HepG2 (cell line): ENCODE measurements at regions not wholly inside any gene's neighbourhood (a gene's known extent, or its start where the extent isn't known, plus 50 kb on each side); places are given as distances from the start of the nearest gene placed in this dataset.

Experiments
- ATAC-seq: fragments of 200-7000 bp; cut with Tn5 transposase; 3 replicates; pipeline ENCODE4 v1.9.1; 2020; ENCODE audit warnings: mild to moderate bottlenecking, moderate library complexity
- BruUV-seq: library from RNA; stranded (reverse); fragments of 400-500 nt; replicated peaks from 2 replicates; lab custom pipeline; 2021; lab: Mats Ljungman, UMichigan
- CTCF ChIA-PET: fragments of 300-600 bp; formaldehyde crosslinking; extraction: SDS; loops from one replicate; lab custom pipeline; 2021; ENCODE audit warnings: low total read pairs, inconsistent platforms, low intra/inter-chr PET ratio; lab: Yijun Ruan, JAX
- POLR2A ChIA-PET: fragments of 350-600 bp; sonication (Branson Sonifier 250); formaldehyde crosslinking; loops from one replicate; lab custom pipeline; 2020; ENCODE audit warnings: antibody characterized with exemption, inconsistent platforms; lab: Yijun Ruan, JAX
- DNase-seq: peaks from one replicate; pipeline ENCODE4 v3.0.0-alpha.2; 2015; ENCODE audit warnings: low spot score
- FAIRE-seq: peaks from 3 replicates; lab custom pipeline; 2011; peaks lifted over from hg19 to GRCh38; lab: Jason Lieb, UNC
- H2AFZ ChIP-seq: one replicate; pipeline ENCODE4 v1.6.1; 2011; ENCODE audit warnings: low read length, inconsistent platforms
- H3K27ac ChIP-seq: fragments of 300-600 bp; 3 replicates; pipeline ENCODE4 v1.8.0; 2011; ENCODE audit warnings: mixed run types, mild to moderate bottlenecking, mixed read lengths, low read length, inconsistent platforms; ENCODE audit not compliant: insufficient read depth; ENCODE audit errors: extremely low read length
- H3K27me3 ChIP-seq, 2 experiments: fragments of 200-600 bp in 1 of 2; 2 replicates in 1 of 2; 3 replicates in 1 of 2; pipeline versions ENCODE4 v1.6.0 to v1.8.0; 2011; ENCODE audit warnings: low read length in 2 of 2, mild to moderate bottlenecking in 2 of 2, moderate library complexity in 2 of 2, inconsistent platforms in 1 of 2; ENCODE audit not compliant: insufficient read depth in 2 of 2, control insufficient read depth in 1 of 2
- H3K36me3 ChIP-seq, 2 experiments: fragments of 200-600 bp in 1 of 2; replicated peaks in 1 of 2; 2 replicates in 1 of 2; 3 replicates in 1 of 2; pipeline versions ENCODE4 v1.5.1 to v1.8.0; 2011; ENCODE audit warnings: low read length in 2 of 2, inconsistent platforms in 1 of 2; ENCODE audit not compliant: insufficient read depth in 2 of 2, control insufficient read depth in 1 of 2
- H3K4me1 ChIP-seq: 2 replicates; pipeline ENCODE4 v1.5.1; 2012; ENCODE audit warnings: low read length, inconsistent platforms; ENCODE audit not compliant: insufficient read depth
- H3K4me2 ChIP-seq: 2 replicates; pipeline ENCODE4 v1.6.0; 2011; ENCODE audit warnings: low read depth, low read length, inconsistent platforms
- H3K4me3 ChIP-seq, 3 experiments: fragments of 200-600 bp in 1 of 3; sonication (generic), shearing (Covaris generic) in 1 of 3; replicated peaks in 1 of 3; 2 replicates each; pipeline ENCODE4 v1.5.1; 2011 to 2016; ENCODE audit warnings: low read length in 3 of 3, inconsistent platforms in 2 of 3, low read depth in 2 of 3, mild to moderate bottlenecking in 2 of 3, control low read depth in 1 of 3, mixed read lengths in 1 of 3; ENCODE audit not compliant: insufficient read depth in 1 of 3
- H3K79me2 ChIP-seq: one replicate; pipeline ENCODE4 v1.6.1; 2011; ENCODE audit warnings: low read length, inconsistent platforms; ENCODE audit not compliant: insufficient read depth
- H3K9ac ChIP-seq: 2 replicates; pipeline ENCODE4 v1.6.0; 2011; ENCODE audit warnings: mild to moderate bottlenecking, low read depth, low read length, inconsistent platforms; ENCODE audit not compliant: insufficient read depth
- H3K9me3 ChIP-seq: 2 replicates; pipeline ENCODE4 v1.5.1; 2012; ENCODE audit warnings: mild to moderate bottlenecking, low read length
- H4K20me1 ChIP-seq: 2 replicates; pipeline ENCODE4 v1.6.0; 2011; ENCODE audit warnings: inconsistent platforms, mild to moderate bottlenecking, low read length, moderate library complexity; ENCODE audit not compliant: insufficient read depth
- FOXC1 ChIP-seq: sonication (generic); formaldehyde crosslinking; IDR thresholded peaks from 2 replicates; pipeline ENCODE4 v1.8.0; 2022; ENCODE audit warnings: mild to moderate bottlenecking, missing genetic modification reagents, borderline replicate concordance
- RFXAP ChIP-seq: sonication (generic); formaldehyde crosslinking; IDR thresholded peaks from 2 replicates; pipeline ENCODE4 v1.4.0; 2020; ENCODE audit warnings: missing genetic modification reagents, borderline replicate concordance
- SATB2 ChIP-seq: sonication (generic); formaldehyde crosslinking; IDR thresholded peaks from 2 replicates; pipeline ENCODE4 v1.5.0; 2020; ENCODE audit warnings: missing genetic modification reagents
- TGIF2 ChIP-seq: IDR thresholded peaks from 2 replicates; pipeline ENCODE4 v1.6.1; 2016; ENCODE audit warnings: control low read depth, missing compliant biosample characterization
- ZNF34 ChIP-seq: sonication (generic); formaldehyde crosslinking; IDR thresholded peaks from 2 replicates; pipeline ENCODE4 v1.4.0; 2020; ENCODE audit warnings: mild to moderate bottlenecking, missing genetic modification reagents, borderline replicate concordance
- ZNF609 ChIP-seq: sonication (generic); formaldehyde crosslinking; IDR thresholded peaks from 2 replicates; pipeline ENCODE4 v1.4.0; 2020; ENCODE audit warnings: mild to moderate bottlenecking, missing genetic modification reagents, borderline replicate concordance
- ZNF629 ChIP-seq: sonication (generic); formaldehyde crosslinking; conservative IDR thresholded peaks from 2 replicates; pipeline ENCODE4 v1.5.0; 2020; ENCODE audit warnings: missing genetic modification reagents
- WGBS: methylation state at CpG from one replicate; pipeline ENCODE4 v1.1.6; 2017; ENCODE audit warnings: low lambda C conversion rate; 5-methylcytosine and 5-hydroxymethylcytosine counted together
- in situ Hi-C: cut with HindIII; loops from 2 replicates; pipeline ENCODE4 v1.10.0; 2017; ENCODE audit warnings: low pct_unique_long_range_greater_than_20kb; ENCODE audit not compliant: extremely low pct_ligation_motif_present
- intact Hi-C: fragments of 100-400 bp; cut with micrococcal nuclease; formaldehyde crosslinking; loops from one replicate; pipeline ENCODE4 v1.10.0; 2022; ENCODE audit not compliant: unreplicated experiment
- TF ChIP-seq, protein P1 (sequence below): sonication (generic); formaldehyde crosslinking; IDR thresholded peaks from 2 replicates; pipeline ENCODE4 v1.5.1; 2020; ENCODE audit warnings: missing genetic modification reagents, mild to moderate bottlenecking, borderline replicate concordance
- TF ChIP-seq, protein P2 (sequence below): sonication (generic); formaldehyde crosslinking; IDR thresholded peaks from 2 replicates; pipeline ENCODE4 v1.4.0; 2020; ENCODE audit warnings: mild to moderate bottlenecking, missing genetic modification reagents

DNA sequence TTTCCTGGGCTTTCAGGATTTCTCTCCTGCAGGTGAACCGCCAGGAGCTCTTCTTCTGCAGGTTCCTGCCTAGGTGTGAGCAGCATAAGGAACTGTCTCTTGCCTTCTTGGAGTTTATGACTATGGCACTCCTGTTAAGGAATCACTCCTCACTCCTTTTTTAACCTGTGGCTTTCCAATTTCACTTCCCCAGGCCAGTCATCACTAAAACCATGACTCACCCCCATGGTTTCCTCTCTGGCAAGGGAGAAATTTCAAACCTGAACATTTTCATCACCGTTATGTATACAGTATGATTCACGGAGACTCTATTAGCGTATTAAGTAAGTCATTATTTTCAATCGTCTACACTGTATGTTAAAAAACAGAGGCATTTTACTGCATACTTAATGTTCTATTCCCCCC, 78.2 kb upstream of the ARID1B start:
- H3K4me1 ChIP-seq: no peaks in the 10 kb centered on the region
- no peak overlapping the region for H3K4me3 ChIP-seq
- no TSS peak for BruUV-seq
- no peak overlapping the region for H3K9ac ChIP-seq
- ChIA-PET POLR2A (no interaction called here), CTCF (no interaction called here)
- no peak for FAIRE-seq
- no peak for ATAC-seq
- no peak overlapping the region for H3K27ac ChIP-seq
- H2AFZ ChIP-seq: no peak overlapping the region
- peaks cover 0 to 18% of the 10 kb centered on the region in 2 experiments; a peak in 3 of 5 replicates for H3K27me3 ChIP-seq
- no peaks in the 10 kb centered on the region for H3K79me2 ChIP-seq
- DNase-seq: no peak
- no peaks in the 10 kb centered on the region for H3K9me3 ChIP-seq
- intact Hi-C loops (no loop called here), in situ Hi-C loops (no loop called here)
- H4K20me1 ChIP-seq: no peaks in the 10 kb centered on the region
- no peaks in the 10 kb centered on the region for H3K36me3 ChIP-seq
- 38% methylated on average over 5 of the region's 5 CpGs for WGBS
- no peak overlapping the region for H3K4me2 ChIP-seq
- no peak for TF ChIP-seq FOXC1 (CRISPR knock-in tag)
- TF ChIP-seq, protein P1, sequence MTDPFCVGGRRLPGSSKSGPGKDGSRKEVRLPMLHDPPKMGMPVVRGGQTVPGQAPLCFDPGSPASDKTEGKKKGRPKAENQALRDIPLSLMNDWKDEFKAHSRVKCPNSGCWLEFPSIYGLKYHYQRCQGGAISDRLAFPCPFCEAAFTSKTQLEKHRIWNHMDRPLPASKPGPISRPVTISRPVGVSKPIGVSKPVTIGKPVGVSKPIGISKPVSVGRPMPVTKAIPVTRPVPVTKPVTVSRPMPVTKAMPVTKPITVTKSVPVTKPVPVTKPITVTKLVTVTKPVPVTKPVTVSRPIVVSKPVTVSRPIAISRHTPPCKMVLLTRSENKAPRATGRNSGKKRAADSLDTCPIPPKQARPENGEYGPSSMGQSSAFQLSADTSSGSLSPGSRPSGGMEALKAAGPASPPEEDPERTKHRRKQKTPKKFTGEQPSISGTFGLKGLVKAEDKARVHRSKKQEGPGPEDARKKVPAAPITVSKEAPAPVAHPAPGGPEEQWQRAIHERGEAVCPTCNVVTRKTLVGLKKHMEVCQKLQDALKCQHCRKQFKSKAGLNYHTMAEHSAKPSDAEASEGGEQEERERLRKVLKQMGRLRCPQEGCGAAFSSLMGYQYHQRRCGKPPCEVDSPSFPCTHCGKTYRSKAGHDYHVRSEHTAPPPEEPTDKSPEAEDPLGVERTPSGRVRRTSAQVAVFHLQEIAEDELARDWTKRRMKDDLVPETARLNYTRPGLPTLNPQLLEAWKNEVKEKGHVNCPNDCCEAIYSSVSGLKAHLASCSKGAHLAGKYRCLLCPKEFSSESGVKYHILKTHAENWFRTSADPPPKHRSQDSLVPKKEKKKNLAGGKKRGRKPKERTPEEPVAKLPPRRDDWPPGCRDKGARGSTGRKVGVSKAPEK (CRISPR knock-in tag): no peak
- no peak for TF ChIP-seq RFXAP (CRISPR knock-in tag)
- TF ChIP-seq, protein P2, sequence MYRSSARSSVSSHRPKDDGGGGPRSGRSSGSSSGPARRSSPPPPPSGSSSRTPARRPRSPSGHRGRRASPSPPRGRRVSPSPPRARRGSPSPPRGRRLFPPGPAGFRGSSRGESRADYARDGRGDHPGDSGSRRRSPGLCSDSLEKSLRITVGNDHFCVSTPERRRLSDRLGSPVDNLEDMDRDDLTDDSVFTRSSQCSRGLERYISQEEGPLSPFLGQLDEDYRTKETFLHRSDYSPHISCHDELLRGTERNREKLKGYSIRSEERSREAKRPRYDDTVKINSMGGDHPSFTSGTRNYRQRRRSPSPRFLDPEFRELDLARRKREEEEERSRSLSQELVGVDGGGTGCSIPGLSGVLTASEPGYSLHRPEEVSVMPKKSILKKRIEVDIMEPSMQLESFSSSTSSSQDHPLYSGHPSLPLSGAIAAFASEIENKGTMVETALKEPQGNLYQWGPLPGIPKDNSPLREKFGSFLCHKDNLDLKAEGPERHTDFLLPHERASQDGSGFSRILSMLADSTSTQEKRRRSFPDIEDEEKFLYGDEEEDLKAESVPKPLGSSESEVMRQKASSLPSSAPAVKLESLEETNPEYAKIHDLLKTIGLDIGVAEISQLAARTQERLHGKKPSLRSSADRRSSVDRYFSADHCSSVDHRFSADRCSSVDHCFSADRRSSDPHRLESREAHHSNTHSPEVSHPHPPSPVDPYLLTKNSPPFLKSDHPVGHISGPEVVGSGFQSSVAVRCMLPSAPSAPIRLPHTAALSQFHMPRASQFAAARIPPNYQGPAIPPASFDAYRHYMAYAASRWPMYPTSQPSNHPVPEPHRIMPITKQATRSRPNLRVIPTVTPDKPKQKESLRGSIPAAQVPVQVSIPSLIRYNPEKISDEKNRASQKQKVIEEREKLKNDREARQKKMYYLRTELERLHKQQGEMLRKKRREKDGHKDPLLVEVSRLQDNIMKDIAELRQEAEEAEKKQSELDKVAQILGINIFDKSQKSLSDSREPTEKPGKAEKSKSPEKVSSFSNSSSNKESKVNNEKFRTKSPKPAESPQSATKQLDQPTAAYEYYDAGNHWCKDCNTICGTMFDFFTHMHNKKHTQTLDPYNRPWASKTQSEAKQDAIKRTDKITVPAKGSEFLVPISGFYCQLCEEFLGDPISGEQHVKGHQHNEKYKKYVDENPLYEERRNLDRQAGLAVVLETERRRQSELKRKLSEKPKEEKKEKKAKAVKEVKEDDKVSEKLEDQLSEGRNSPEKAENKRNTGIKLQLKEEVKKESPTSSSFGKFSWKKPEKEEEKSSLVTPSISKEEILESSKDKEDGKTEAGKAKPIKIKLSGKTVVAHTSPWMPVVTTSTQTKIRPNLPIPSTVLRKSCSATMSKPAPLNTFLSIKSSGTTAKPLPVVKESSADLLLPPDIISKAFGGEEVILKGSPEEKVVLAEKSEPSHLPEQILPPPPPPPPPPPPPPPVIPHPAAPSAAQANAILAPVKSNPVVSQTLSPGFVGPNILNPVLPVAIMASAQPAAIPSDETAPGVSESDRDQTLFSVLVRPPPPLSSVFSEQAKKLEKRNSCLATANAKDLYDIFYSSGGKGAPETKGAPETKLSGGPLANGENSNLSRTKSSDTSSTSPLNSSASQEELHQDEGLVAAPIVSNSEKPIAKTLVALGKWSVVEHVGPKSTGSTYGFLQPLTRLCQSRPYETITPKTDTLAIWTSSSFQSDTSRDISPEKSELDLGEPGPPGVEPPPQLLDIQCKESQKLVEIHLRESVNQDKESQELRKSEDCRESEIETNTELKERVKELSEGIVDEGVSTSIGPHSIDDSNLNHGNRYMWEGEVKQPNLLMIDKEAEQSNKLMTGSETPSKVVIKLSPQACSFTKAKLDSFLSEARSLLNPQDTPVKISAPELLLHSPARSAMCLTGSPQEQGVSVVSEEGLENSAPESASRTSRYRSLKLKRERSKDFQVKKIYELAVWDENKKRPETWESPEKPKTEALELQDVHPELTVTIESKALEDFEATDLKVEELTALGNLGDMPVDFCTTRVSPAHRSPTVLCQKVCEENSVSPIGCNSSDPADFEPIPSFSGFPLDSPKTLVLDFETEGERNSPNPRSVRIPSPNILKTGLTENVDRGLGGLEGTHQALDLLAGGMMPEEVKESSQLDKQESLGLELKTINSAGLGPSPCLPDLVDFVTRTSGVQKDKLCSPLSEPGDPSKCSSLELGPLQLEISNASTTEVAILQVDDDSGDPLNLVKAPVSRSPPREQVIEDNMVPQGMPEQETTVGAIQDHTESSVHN (CRISPR knock-in tag): no peak
- TF ChIP-seq ZNF629 (CRISPR knock-in tag): no peak
- no peak for TF ChIP-seq ZNF609 (CRISPR knock-in tag)
- no peak for TF ChIP-seq SATB2
- no peak for TF ChIP-seq TGIF2
- no peak for TF ChIP-seq ZNF34 (CRISPR knock-in tag)
